ENCODE measurements at regions not wholly inside any gene's neighbourhood (a gene's known extent, or its start where the extent isn't known, plus 50 kb on each side); places are given as distances from the start of the nearest gene placed in this dataset.

DNA sequence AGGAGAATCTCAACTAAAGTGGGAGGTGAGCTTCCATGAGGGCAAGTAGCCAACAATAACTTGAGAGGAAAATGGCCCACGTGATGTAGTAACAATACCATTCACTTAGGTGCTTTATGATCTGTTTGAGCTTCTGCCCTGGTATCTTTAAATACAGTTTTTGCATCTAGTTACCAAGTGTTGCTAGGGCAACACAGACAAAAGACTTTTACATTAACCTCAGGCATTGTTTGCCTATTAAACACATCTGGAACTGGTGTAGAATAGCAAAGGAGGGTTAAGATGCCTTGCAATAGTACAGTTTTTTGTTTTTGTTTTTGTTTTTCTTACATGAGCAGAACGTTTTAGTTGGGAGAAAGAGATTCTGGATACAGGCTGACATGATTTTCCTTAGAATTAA lies 97.7 kb upstream of the MTPN start:
- TF ChIP-seq POLR2A (IDR thresholded peaks at IDR 0.05), result no peak
- TF ChIP-seq, protein P1, sequence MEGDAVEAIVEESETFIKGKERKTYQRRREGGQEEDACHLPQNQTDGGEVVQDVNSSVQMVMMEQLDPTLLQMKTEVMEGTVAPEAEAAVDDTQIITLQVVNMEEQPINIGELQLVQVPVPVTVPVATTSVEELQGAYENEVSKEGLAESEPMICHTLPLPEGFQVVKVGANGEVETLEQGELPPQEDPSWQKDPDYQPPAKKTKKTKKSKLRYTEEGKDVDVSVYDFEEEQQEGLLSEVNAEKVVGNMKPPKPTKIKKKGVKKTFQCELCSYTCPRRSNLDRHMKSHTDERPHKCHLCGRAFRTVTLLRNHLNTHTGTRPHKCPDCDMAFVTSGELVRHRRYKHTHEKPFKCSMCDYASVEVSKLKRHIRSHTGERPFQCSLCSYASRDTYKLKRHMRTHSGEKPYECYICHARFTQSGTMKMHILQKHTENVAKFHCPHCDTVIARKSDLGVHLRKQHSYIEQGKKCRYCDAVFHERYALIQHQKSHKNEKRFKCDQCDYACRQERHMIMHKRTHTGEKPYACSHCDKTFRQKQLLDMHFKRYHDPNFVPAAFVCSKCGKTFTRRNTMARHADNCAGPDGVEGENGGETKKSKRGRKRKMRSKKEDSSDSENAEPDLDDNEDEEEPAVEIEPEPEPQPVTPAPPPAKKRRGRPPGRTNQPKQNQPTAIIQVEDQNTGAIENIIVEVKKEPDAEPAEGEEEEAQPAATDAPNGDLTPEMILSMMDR (IDR thresholded peaks at IDR 0.05), result no peak

Measured in transverse colon (tissue), 3 donors.